Liver (tissue), 7 donors: ENCODE measurements at regions not wholly inside any gene's neighbourhood (a gene's known extent, or its start where the extent isn't known, plus 50 kb on each side); places are given as distances from the start of the nearest gene placed in this dataset.
"Not testable (repeated sequence)": the region's sequence is repeated elsewhere in the genome, so short reads cannot be mapped to it uniquely, and the experiment has no call there.

Experiments
- DNase-seq: peaks from one replicate; pipeline ENCODE4 v3.0.0-alpha.2; 2017; ENCODE audit warnings: low spot score
- H3K27ac ChIP-seq, 2 donors: one replicate each; pipeline ENCODE4 v1.7.0; 2013; ENCODE audit warnings: inconsistent platforms in 2 of 2, low read length in 2 of 2, control low read depth in 1 of 2, low read depth in 1 of 2, mild to moderate bottlenecking in 1 of 2
- H3K27me3 ChIP-seq, 4 donors: one replicate each; pipeline versions ENCODE4 v1.6.1 to v1.7.0; 2013; ENCODE audit warnings: low read length in 3 of 4, inconsistent platforms in 1 of 4, mild to moderate bottlenecking in 1 of 4, moderate library complexity in 1 of 4; ENCODE audit not compliant: control insufficient read depth in 4 of 4, insufficient read depth in 4 of 4
- H3K36me3 ChIP-seq, 4 donors: one replicate each; pipeline versions ENCODE4 v1.6.1 to v1.7.0; 2013; ENCODE audit warnings: low read length in 3 of 4, mild to moderate bottlenecking in 3 of 4, low read depth in 1 of 4, moderate library complexity in 1 of 4; ENCODE audit not compliant: control insufficient read depth in 4 of 4, insufficient read depth in 3 of 4
- H3K4me1 ChIP-seq, 4 donors: one replicate each; pipeline versions ENCODE4 v1.6.1 to v1.7.0; 2013; ENCODE audit warnings: low read length in 3 of 4, mild to moderate bottlenecking in 3 of 4, moderate library complexity in 1 of 4; ENCODE audit not compliant: control insufficient read depth in 4 of 4, insufficient read depth in 4 of 4
- H3K4me3 ChIP-seq, 3 donors: one replicate each; pipeline versions ENCODE4 v1.6.1 to v1.7.0; 2013; ENCODE audit warnings: low read length in 3 of 3, control low read depth in 1 of 3, low read depth in 1 of 3, mild to moderate bottlenecking in 1 of 3
- H3K9ac ChIP-seq, 2 donors: one replicate each; pipeline ENCODE4 v1.7.0; 2013; ENCODE audit warnings: low read length in 2 of 2, mild to moderate bottlenecking in 2 of 2, moderate library complexity in 2 of 2, control low read depth in 1 of 2, low read depth in 1 of 2
- H3K9me3 ChIP-seq, 4 donors: one replicate each; pipeline versions ENCODE4 v1.6.1 to v1.7.0; 2013; ENCODE audit warnings: low read length in 3 of 4; ENCODE audit not compliant: control insufficient read depth in 4 of 4
- EGR1 ChIP-seq, 2 donors: IDR thresholded peaks; 2 replicates each; pipeline ENCODE4 v1.6.1; 2016 to 2018; ENCODE audit warnings: antibody characterized with exemption in 2 of 2, low read depth in 2 of 2
- FOXA1 ChIP-seq: IDR thresholded peaks from 2 replicates; pipeline ENCODE4 v1.6.1; 2016; ENCODE audit warnings: antibody characterized with exemption
- GABPA ChIP-seq, 2 donors: IDR thresholded peaks in 1 of 2; conservative IDR thresholded peaks in 1 of 2; 2 replicates each; pipeline ENCODE4 v1.6.1; 2016; ENCODE audit warnings: antibody characterized with exemption in 2 of 2, mild to moderate bottlenecking in 1 of 2, moderate library complexity in 1 of 2
- HNF4G ChIP-seq: IDR thresholded peaks from 2 replicates; pipeline ENCODE4 v1.6.1; 2016; ENCODE audit warnings: antibody characterized with exemption
- JUND ChIP-seq, 2 donors: IDR thresholded peaks; 2 replicates each; pipeline ENCODE4 v1.6.1; 2016; ENCODE audit warnings: antibody characterized with exemption in 2 of 2
- MAX ChIP-seq: IDR thresholded peaks from 2 replicates; pipeline ENCODE4 v1.6.1; 2016; ENCODE audit warnings: antibody characterized with exemption
- NR2F2 ChIP-seq: IDR thresholded peaks from 2 replicates; pipeline ENCODE4 v1.6.1; 2016; ENCODE audit warnings: antibody characterized with exemption
- RAD21 ChIP-seq, 2 donors: IDR thresholded peaks; 2 replicates each; pipeline ENCODE4 v1.6.1; 2016; ENCODE audit warnings: antibody characterized with exemption in 2 of 2, mild to moderate bottlenecking in 2 of 2
- SP1 ChIP-seq: IDR thresholded peaks from 2 replicates; pipeline ENCODE4 v1.6.1; 2018; ENCODE audit warnings: antibody characterized with exemption, mild to moderate bottlenecking
- TAF1 ChIP-seq: conservative IDR thresholded peaks from 2 replicates; pipeline ENCODE4 v1.6.1; 2016; ENCODE audit warnings: antibody characterized with exemption, mild to moderate bottlenecking
- WGBS: extraction: QIAGEN DNeasy Blood & Tissue Kit; methylation state at CpG from one replicate; pipeline ENCODE4 v1.1.7; 2013; 5-methylcytosine and 5-hydroxymethylcytosine counted together
- TF ChIP-seq, protein P1 (sequence below): IDR thresholded peaks from 2 replicates; pipeline ENCODE4 v1.6.1; 2016; ENCODE audit warnings: antibody characterized with exemption
- donor health status: healthy.
- donor health status: healthy.
- donor health status: healthy.
- donor health status: healthy.

DNA sequence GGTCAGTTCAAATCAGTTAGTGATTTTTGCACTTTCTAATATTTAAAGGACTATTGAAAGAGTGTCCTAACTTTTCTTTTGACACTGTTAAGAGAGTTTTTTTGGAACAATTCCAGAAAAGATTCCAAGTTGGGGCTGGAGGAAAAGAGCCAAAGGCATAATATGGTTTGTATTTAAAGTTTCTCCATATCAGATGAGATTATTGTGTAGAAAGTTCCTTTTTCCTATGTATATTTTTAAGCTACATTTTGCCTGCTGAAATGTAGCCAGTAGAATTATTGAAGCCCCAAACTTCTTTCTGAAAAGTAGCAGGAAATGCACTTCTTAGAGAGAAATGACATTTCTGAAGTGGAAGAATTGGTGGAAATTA lies 136.5 kb upstream of the TSC22D2 start:
- DNase-seq: no peak
- Histone ChIP-seq H3K27ac (no peak overlapping the region), H3K4me3 (no peak overlapping the region), H3K27me3 (no peaks in the 10 kb centered on the region), H3K9ac (no peak overlapping the region), H3K9me3 (no peaks in the 10 kb centered on the region), H3K4me1 (peaks cover 2 to 21% (median 5%) of the 10 kb centered on the region in 4 donors), H3K36me3 (no peaks in the 10 kb centered on the region)
- no peak for TF ChIP-seq EGR1 (IDR thresholded peaks at IDR 0.05; ENCODE audit: low read depth in 2 of 2)

- H3K9me3 ChIP-seq: no peaks in the 10 kb centered on the region
Measured at GRCh38 chr3:150270883-150271590, 137.1 kb upstream of the TSC22D2 start.

DNA sequence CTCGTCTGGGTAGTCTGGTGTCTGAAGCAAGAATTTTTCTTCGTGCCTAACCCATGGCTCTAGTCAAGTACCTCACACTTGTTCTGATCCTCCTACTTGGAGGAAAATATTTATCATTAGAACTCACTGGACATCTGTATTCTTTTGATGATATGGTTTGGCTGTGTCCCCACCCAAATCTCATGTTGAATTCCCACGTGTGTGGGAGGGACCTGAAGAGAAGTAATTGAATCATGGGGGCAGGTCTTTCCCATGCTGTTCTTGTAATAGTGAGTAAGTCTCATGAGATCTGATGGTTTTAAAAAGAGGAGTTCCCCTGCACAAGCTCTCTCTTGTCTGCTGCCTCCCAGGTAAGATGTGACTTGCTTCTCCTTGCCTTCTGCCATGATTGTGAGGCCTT lies 137.7 kb upstream of the TSC22D2 start:
- DNase-seq, H3K9me3 ChIP-seq, H3K27me3 ChIP-seq, H3K27ac ChIP-seq, H3K9ac ChIP-seq, H3K36me3 ChIP-seq, H3K4me3 ChIP-seq: not testable (repeated sequence)
- H3K4me1 ChIP-seq: peaks cover 2 to 21% (median 5%) of the 10 kb centered on the region in 4 donors
- WGBS: 91% methylated on average over 3 of the region's 3 CpGs

More at GRCh38 chr3:150270883-150271590, 137.1 kb upstream of the TSC22D2 start:
- TF ChIP-seq TAF1 (no peak), SP1 (no peak), MAX (no peak), EGR1 (IDR thresholded peaks at IDR 0.05; ENCODE audit: low read depth in 2 of 2) (no peak), GABPA (IDR thresholded peaks at IDR 0.05 in 1 of 2, conservative IDR thresholded peaks at IDR 0.05 in 1 of 2) (no peak), JUND (IDR thresholded peaks at IDR 0.05) (no peak), FOXA1 (no peak), NR2F2 (no peak), RAD21 (IDR thresholded peaks at IDR 0.05) (no peak), HNF4G (no peak)
- TF ChIP-seq, protein P1, sequence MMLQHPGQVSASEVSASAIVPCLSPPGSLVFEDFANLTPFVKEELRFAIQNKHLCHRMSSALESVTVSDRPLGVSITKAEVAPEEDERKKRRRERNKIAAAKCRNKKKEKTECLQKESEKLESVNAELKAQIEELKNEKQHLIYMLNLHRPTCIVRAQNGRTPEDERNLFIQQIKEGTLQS: no peak
- no peaks in the 10 kb centered on the region for H3K27me3 ChIP-seq
- 83% methylated on average over 4 of the region's 4 CpGs for WGBS
- H3K27ac ChIP-seq: no peak overlapping the region
- H3K9ac ChIP-seq: no peak overlapping the region
- DNase-seq: no peak
- no peak overlapping the region for H3K4me3 ChIP-seq
- no peaks in the 10 kb centered on the region for H3K36me3 ChIP-seq
- peaks cover 2 to 21% (median 5%) of the 10 kb centered on the region in 4 donors for H3K4me1 ChIP-seq

DNA sequence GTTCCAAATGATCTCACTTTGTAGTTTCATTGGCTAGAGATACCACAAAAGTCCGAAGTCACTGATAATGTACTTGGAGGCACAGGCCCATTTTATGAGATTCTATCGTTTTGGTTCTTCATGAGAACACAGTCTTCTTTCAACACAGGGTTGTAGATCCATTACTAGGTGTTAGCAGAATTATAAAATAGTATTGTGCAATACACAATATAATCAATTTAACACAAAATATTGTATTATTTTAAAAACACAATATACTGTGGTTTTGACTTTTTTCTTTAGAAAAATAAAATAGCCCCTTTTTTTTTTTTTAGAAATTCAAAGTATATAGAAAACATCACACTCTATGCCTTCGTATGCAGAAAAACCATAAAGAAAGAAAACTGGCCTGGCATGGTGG lies 138.6 kb upstream of the TSC22D2 start:
- Histone ChIP-seq H3K36me3 (no peaks in the 10 kb centered on the region), H3K4me3 (no peak overlapping the region), H3K9ac (peak overlapping the region in 1 of 2 donors; percentile 25), H3K27ac (peak overlapping the region; percentile 89 to 95), H3K9me3 (no peaks in the 10 kb centered on the region), H3K4me1 (peaks cover 2 to 21% (median 5%) of the 10 kb centered on the region in 4 donors), H3K27me3 (no peaks in the 10 kb centered on the region)
- no peak for DNase-seq
- TF ChIP-seq HNF4G: peak; percentile 27
- no peak for TF ChIP-seq FOXA1
- 47% methylated on average over 3 of the region's 3 CpGs for WGBS
